Spleen (tissue), 11 donors: ENCODE measurements at regions not wholly inside any gene's neighbourhood (a gene's known extent, or its start where the extent isn't known, plus 50 kb on each side); places are given as distances from the start of the nearest gene placed in this dataset.

Source experiments
- DNase-seq: peaks from one replicate; pipeline ENCODE4 v3.0.0-alpha.2; 2020
- H3K27ac ChIP-seq, 8 donors: fragments of 200-600 bp; sonication (generic) in 7 of 8; 1 replicate in 4 of 8; 2 replicates in 4 of 8; pipeline versions ENCODE4 v1.5.0 to v1.8.0; 2016 to 2021; ENCODE audit warnings: inconsistent platforms in 4 of 8, mild to moderate bottlenecking in 4 of 8, moderate library complexity in 1 of 8
- H3K27me3 ChIP-seq, 7 donors: fragments of 200-600 bp; sonication (generic) in 6 of 7; replicated peaks in 1 of 7; 1 replicate in 4 of 7; 2 replicates in 3 of 7; pipeline versions ENCODE4 v1.5.0 to v1.8.0; 2016 to 2021; ENCODE audit warnings: inconsistent platforms in 3 of 7, mild to moderate bottlenecking in 1 of 7
- H3K36me3 ChIP-seq, 6 donors: fragments of 200-600 bp; sonication (generic) in 5 of 6; 1 replicate in 4 of 6; 2 replicates in 2 of 6; pipeline versions ENCODE4 v1.5.0 to v1.8.0; 2016 to 2021; ENCODE audit warnings: inconsistent platforms in 2 of 6
- H3K4me1 ChIP-seq, 6 donors: fragments of 200-600 bp; sonication (generic) in 5 of 6; 1 replicate in 3 of 6; 2 replicates in 3 of 6; pipeline versions ENCODE4 v1.5.0 to v1.8.0; 2016 to 2021; ENCODE audit warnings: inconsistent platforms in 3 of 6
- H3K4me3 ChIP-seq, 8 donors: fragments of 200-600 bp; sonication (generic) in 7 of 8; 1 replicate in 4 of 8; 2 replicates in 4 of 8; pipeline versions ENCODE4 v1.5.0 to v1.8.0; 2016 to 2021; ENCODE audit warnings: inconsistent platforms in 4 of 8, mild to moderate bottlenecking in 4 of 8, moderate library complexity in 2 of 8
- H3K9me3 ChIP-seq, 8 donors: fragments of 200-600 bp; sonication (generic) in 7 of 8; 1 replicate in 4 of 8; 2 replicates in 4 of 8; pipeline versions ENCODE4 v1.5.0 to v1.8.0; 2016 to 2021; ENCODE audit warnings: inconsistent platforms in 4 of 8
- POLR2A ChIP-seq, 3 donors: fragments of 450-650 bp; IDR thresholded peaks; one replicate each; pipeline ENCODE4 v1.5.1; 2017; ENCODE audit warnings: antibody characterized with exemption in 3 of 3, mild to moderate bottlenecking in 1 of 3
- POLR2AphosphoS5 ChIP-seq, 3 donors: sonication (generic); formaldehyde crosslinking; IDR thresholded peaks; one replicate each; pipeline ENCODE4 v1.5.1; 2017; ENCODE audit warnings: antibody characterized with exemption in 3 of 3
- WGBS, 5 donors: extraction: QIAGEN DNeasy Blood & Tissue Kit in 3 of 5; methylation state at CpG; one replicate each; pipeline versions ENCODE4 v1.1.5 to v1.1.7; 2013 to 2018; 5-methylcytosine and 5-hydroxymethylcytosine counted together
- intact Hi-C: fragments of 100-400 bp; cut with DNase I; formaldehyde crosslinking; loops from one replicate; pipeline ENCODE4 v1.15.0; 2023; ENCODE audit warnings: low total_unique reads
- TF ChIP-seq, protein P1 (sequence below), 11 experiments: fragments of 200-600 bp in 7 of 11; fragments of 450-650 bp in 4 of 11; sonication (generic) in 4 of 11; IDR thresholded peaks in 8 of 11; conservative IDR thresholded peaks in 3 of 11; 1 replicate in 7 of 11; 2 replicates in 4 of 11; pipeline versions ENCODE4 v1.4.0 to v1.8.0; 2016 to 2021; ENCODE audit warnings: antibody characterized with exemption in 11 of 11, inconsistent platforms in 4 of 11, mild to moderate bottlenecking in 1 of 11
- donor health status: healthy with polysubstance abuse.
- donor health status: DM: no; HTN: no; CAD: no; lungs with moderate emphysema.
- donor health status: DM: no; HTN: no; CAD: no.
- donor health status: Bipolar disorder and iron deficiency.
- donor health status: healthy.
- donor health status: DM: no; HTN: no; CAD: no.
- donor health status: DM: yes; HTN: yes; CAD: no.

DNA sequence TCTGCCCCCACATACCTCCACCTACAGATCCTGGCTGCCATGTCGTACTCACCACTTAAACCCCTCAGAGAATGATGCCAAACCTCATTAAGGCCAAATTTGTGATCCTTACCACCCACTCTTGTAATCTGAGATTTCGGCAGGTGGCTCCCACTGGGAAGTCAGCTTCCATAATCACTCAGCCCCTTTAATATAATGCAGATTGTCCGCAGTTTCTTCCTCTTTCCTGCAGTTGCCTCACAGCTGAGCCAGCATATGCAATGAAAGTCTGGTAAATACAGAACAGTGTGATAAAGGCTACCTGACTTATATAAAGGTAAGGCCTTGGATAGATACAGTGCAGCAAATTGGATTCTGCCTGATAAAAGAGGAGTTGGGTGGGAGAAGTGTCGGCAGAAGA, 515.2 kb upstream of the TENM4 start:
- H3K9me3 ChIP-seq = peaks cover 0 to 34% (median 22%) of the 10 kb centered on the region in 8 donors
- no peak for DNase-seq
- no peaks in the 10 kb centered on the region for H3K36me3 ChIP-seq
- H3K4me1 ChIP-seq = no peaks in the 10 kb centered on the region
- H3K27me3 ChIP-seq = no peaks in the 10 kb centered on the region
- 74 to 85% (median 80%) methylated on average over 4 of the region's 4 CpGs for WGBS, 5 donors
- H3K27ac ChIP-seq = no peak overlapping the region
- intact Hi-C loops = no loop called here
- H3K4me3 ChIP-seq = no peak overlapping the region
- TF ChIP-seq, protein P1, sequence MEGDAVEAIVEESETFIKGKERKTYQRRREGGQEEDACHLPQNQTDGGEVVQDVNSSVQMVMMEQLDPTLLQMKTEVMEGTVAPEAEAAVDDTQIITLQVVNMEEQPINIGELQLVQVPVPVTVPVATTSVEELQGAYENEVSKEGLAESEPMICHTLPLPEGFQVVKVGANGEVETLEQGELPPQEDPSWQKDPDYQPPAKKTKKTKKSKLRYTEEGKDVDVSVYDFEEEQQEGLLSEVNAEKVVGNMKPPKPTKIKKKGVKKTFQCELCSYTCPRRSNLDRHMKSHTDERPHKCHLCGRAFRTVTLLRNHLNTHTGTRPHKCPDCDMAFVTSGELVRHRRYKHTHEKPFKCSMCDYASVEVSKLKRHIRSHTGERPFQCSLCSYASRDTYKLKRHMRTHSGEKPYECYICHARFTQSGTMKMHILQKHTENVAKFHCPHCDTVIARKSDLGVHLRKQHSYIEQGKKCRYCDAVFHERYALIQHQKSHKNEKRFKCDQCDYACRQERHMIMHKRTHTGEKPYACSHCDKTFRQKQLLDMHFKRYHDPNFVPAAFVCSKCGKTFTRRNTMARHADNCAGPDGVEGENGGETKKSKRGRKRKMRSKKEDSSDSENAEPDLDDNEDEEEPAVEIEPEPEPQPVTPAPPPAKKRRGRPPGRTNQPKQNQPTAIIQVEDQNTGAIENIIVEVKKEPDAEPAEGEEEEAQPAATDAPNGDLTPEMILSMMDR (IDR thresholded peaks at IDR 0.05 in 8 of 11, conservative IDR thresholded peaks at IDR 0.05 in 3 of 11) = no peak
- no peak for TF ChIP-seq POLR2AphosphoS5 (IDR thresholded peaks at IDR 0.05)
- no peak for TF ChIP-seq POLR2A (IDR thresholded peaks at IDR 0.05)

DNA sequence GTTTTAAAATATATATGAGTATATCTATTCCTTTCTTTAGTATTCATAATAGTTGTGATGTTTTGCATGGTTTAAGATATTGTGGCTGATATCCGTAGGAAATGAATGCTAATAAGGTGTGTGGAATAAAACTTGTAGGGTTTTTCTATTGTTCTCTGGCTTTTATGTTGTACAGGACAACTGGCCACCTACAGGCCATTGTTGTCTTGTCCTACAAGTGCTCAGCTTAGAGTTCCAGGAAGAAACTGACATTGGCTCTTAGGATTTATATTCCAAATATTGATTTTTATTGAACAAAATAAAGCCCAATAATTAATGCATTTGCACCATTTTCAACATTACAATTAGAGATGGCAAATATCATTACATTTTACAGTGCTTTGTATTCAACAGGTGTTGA, 512.8 kb upstream of the TENM4 start:
- TF ChIP-seq, protein P1 (IDR thresholded peaks at IDR 0.05 in 8 of 11, conservative IDR thresholded peaks at IDR 0.05 in 3 of 11) = no peak
- TF ChIP-seq POLR2AphosphoS5 (IDR thresholded peaks at IDR 0.05) = no peak
- TF ChIP-seq POLR2A (IDR thresholded peaks at IDR 0.05) = no peak
- Histone ChIP-seq H3K27me3 (no peaks in the 10 kb centered on the region), H3K36me3 (no peaks in the 10 kb centered on the region), H3K4me3 (no peak overlapping the region), H3K4me1 (no peaks in the 10 kb centered on the region), H3K27ac (no peak overlapping the region), H3K9me3 (peaks cover 0 to 13% (median 5%) of the 10 kb centered on the region in 8 donors)
- 71 to 89% (median 73%) methylated on average over 1 of the region's 1 CpG for WGBS, 5 donors
- DNase-seq = no peak
- intact Hi-C loops = no loop called here

DNA sequence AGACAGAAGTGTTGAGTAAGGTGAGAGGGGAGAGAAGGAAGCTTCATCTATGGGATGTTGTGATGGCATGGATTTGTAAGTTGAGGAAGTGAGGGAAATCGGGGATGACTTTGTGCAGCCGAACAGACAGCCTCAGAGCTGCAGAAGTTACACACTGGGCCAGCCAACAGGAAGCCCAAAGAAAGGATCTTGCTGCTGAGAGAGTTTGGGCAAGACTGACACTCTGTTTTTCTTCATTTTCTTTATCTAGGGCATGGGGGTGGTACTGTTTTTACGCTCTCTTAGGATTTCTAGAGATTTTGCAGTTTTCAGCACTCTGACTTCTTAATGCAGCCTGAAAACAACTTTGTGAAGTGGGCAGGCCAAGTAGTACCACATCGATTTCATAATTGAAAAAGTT, 509.9 kb upstream of the TENM4 start:
- TF ChIP-seq, protein P1 (IDR thresholded peaks at IDR 0.05 in 8 of 11, conservative IDR thresholded peaks at IDR 0.05 in 3 of 11) = no peak
- TF ChIP-seq POLR2AphosphoS5 (IDR thresholded peaks at IDR 0.05) (no peak), POLR2A (IDR thresholded peaks at IDR 0.05) (no peak)
- no peak for DNase-seq
- Histone ChIP-seq H3K4me3 (no peak overlapping the region), H3K27ac (no peak overlapping the region), H3K27me3 (no peaks in the 10 kb centered on the region), H3K9me3 (no peaks in the 10 kb centered on the region), H3K4me1 (no peaks in the 10 kb centered on the region), H3K36me3 (no peaks in the 10 kb centered on the region)
- WGBS, 5 donors = 70 to 80% (median 78%) methylated on average over 4 of the region's 4 CpGs
- intact Hi-C loops = no loop called here

DNA sequence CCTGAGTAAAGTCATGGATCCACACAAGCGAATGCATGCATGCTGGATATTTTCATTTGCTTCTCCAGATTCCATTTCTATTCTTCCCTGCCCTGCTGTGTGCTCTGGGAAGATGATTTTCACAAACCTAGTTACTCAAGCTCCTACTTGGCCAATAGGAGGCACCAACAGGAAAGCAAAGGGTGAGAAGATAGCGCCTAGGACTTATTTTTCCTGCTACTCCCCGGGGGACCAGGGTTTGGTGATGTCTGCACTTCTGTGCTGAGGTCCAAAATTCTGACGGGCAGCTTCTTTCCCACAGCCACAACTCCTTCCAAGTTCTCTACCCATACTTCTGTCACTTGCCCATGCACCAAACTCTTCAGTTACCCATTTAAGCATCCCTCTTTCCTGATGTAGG, 509.3 kb upstream of the TENM4 start:
- whole genome bisulfite sequencing, 5 donors = 63 to 74% (median 66%) methylated on average over 4 of the region's 4 CpGs
- Histone ChIP-seq H3K36me3 (no peaks in the 10 kb centered on the region), H3K27me3 (no peaks in the 10 kb centered on the region), H3K4me3 (no peak overlapping the region), H3K27ac (no peak overlapping the region), H3K9me3 (no peaks in the 10 kb centered on the region), H3K4me1 (no peaks in the 10 kb centered on the region)
- TF ChIP-seq, protein P1 (IDR thresholded peaks at IDR 0.05 in 8 of 11, conservative IDR thresholded peaks at IDR 0.05 in 3 of 11) = no peak
- TF ChIP-seq POLR2AphosphoS5 (IDR thresholded peaks at IDR 0.05) (no peak), POLR2A (IDR thresholded peaks at IDR 0.05) (no peak)
- no peak for DNase-seq
- intact Hi-C loops = no loop called here
